Caco-2 (cell line): ENCODE measurements at regions not wholly inside any gene's neighbourhood (a gene's known extent, or its start where the extent isn't known, plus 50 kb on each side); places are given as distances from the start of the nearest gene placed in this dataset.

Experiments
- BruUV-seq: library from RNA; stranded (reverse); fragments of 400-500 nt; replicated peaks from 2 replicates; lab custom pipeline; 2021; lab: Mats Ljungman, UMichigan
- CTCF ChIA-PET: fragments of 300-600 bp; sonication (Branson Sonifier 250); formaldehyde crosslinking; loops from one replicate; lab custom pipeline; 2022; ENCODE audit warnings: antibody characterized with exemption; lab: Charles Lee
- POLR2A ChIA-PET: fragments of 300-600 bp; sonication (Branson Sonifier 250); formaldehyde crosslinking; loops from one replicate; lab custom pipeline; 2022; ENCODE audit warnings: antibody characterized with exemption; lab: Charles Lee
- DNase-seq, 2 experiments: peaks; one replicate each; pipeline versions ENCODE4 v3.0.0 to v3.0.0-alpha.2; 2020 to 2022
- H3K27me3 ChIP-seq: replicated peaks from 2 replicates; pipeline ENCODE4 v1.6.0; 2011; ENCODE audit warnings: low read length; ENCODE audit not compliant: control insufficient read depth, insufficient read depth
- H3K36me3 ChIP-seq: 2 replicates; pipeline ENCODE4 v1.5.1; 2011; ENCODE audit warnings: low read length; ENCODE audit not compliant: control insufficient read depth, insufficient read depth
- H3K4me1 ChIP-seq: fragments of 250-450 bp; sonication (Bioruptor Pico); 2 replicates; pipeline ENCODE4 v1.5.1; 2020; ENCODE audit warnings: mild to moderate bottlenecking
- H3K4me3 ChIP-seq: 2 replicates; pipeline ENCODE4 v1.5.1; 2011; ENCODE audit warnings: low read depth, mild to moderate bottlenecking, control low read depth, low read length
- H3K9me3 ChIP-seq: fragments of 250-450 bp; sonication (Bioruptor Pico); 2 replicates; pipeline ENCODE4 v1.5.1; 2020; ENCODE audit warnings: mild to moderate bottlenecking, moderate library complexity
- H3K27ac Mint-ChIP-seq: one replicate; pipeline ENCODE4 v1.8.0; 2022; ENCODE audit warnings: mixed read lengths; ENCODE audit not compliant: unreplicated experiment
- H3K27me3 Mint-ChIP-seq: one replicate; pipeline ENCODE4 v1.8.0; 2022; ENCODE audit warnings: mixed read lengths; ENCODE audit not compliant: insufficient read depth, unreplicated experiment
- H3K36me3 Mint-ChIP-seq: one replicate; pipeline ENCODE4 v1.8.0; 2022; ENCODE audit warnings: mild to moderate bottlenecking, mixed read lengths; ENCODE audit not compliant: insufficient read depth, unreplicated experiment
- H3K4me1 Mint-ChIP-seq: one replicate; pipeline ENCODE4 v1.8.0; 2022; ENCODE audit warnings: low read depth, mixed read lengths; ENCODE audit not compliant: unreplicated experiment
- H3K4me3 Mint-ChIP-seq: one replicate; pipeline ENCODE4 v1.8.0; 2022; ENCODE audit warnings: mild to moderate bottlenecking, moderate library complexity, mixed read lengths; ENCODE audit not compliant: unreplicated experiment
- H3K9me3 Mint-ChIP-seq: one replicate; pipeline ENCODE4 v1.8.0; 2022; ENCODE audit warnings: mixed read lengths; ENCODE audit not compliant: unreplicated experiment
- CTCF ChIP-seq, 2 experiments: fragments of 200-600 bp in 1 of 2; IDR thresholded peaks; 1 replicate in 1 of 2; 2 replicates in 1 of 2; pipeline versions ENCODE4 v1.5.1 to v1.8.0; 2011 to 2022; ENCODE audit warnings: antibody characterized with exemption in 1 of 2, control low read depth in 1 of 2, inconsistent platforms in 1 of 2, low read depth in 1 of 2, low read length in 1 of 2, mild to moderate bottlenecking in 1 of 2, moderate library complexity in 1 of 2; ENCODE audit not compliant: insufficient read depth in 1 of 2, severe bottlenecking in 1 of 2, unreplicated experiment in 1 of 2
- intact Hi-C: fragments of 100-400 bp; cut with micrococcal nuclease; formaldehyde crosslinking; loops from one replicate; pipeline ENCODE4 v1.10.0; 2022; ENCODE audit not compliant: unreplicated experiment

DNA sequence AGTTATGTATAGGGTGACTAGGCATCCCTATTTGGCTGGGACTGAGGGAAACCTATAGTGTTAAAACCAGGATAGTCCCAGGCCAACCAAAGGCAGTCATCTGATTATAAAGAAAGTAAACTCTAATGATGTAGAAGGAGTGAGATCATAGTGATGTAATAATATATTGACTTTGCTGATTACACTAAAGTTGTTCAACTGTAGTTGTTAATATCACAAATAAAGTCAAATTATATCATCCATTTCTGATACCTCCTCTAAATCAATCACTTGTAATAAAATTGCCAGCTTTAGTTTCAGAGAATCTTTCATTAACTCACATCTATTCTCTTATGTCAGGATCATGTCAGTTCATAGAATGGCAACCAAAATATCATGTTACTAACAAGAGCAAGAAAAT lies 98.6 kb downstream of the FOXB1 start:
- POLR2A ChIA-PET = no interaction called here
- Mint-ChIP-seq H3K27ac (no peak overlapping the region), H3K9me3 (no peaks in the 10 kb centered on the region), H3K4me3 (no peak overlapping the region), H3K27me3 (peaks cover 6% of the 10 kb centered on the region), H3K4me1 (no peaks in the 10 kb centered on the region), H3K36me3 (no peaks in the 10 kb centered on the region)
- H3K36me3 ChIP-seq = no peaks in the 10 kb centered on the region
- TF ChIP-seq CTCF (IDR thresholded peaks at IDR 0.05; ENCODE audit: insufficient read depth in 1 of 2, low read depth in 1 of 2, low read length in 1 of 2, severe bottlenecking in 1 of 2, unreplicated experiment in 1 of 2) = no peak
- BruUV-seq = no TSS peak
- no peak for DNase-seq
- intact Hi-C loops = no loop called here
- H3K9me3 ChIP-seq = no peaks in the 10 kb centered on the region
- CTCF ChIA-PET = no interaction called here
- H3K27me3 ChIP-seq = no peaks in the 10 kb centered on the region
- H3K4me3 ChIP-seq = no peak overlapping the region
- 0 out of 2 replicates have a peak, but pooled peaks cover 4% of the 10 kb centered on the region for H3K4me1 ChIP-seq

GRCh38 chr15:60110909-60111308 lies 106.8 kb downstream of the FOXB1 start:
- Mint-ChIP-seq H3K27me3 (peaks cover 13% of the 10 kb centered on the region), H3K4me3 (no peak overlapping the region), H3K9me3 (no peaks in the 10 kb centered on the region), H3K27ac (no peak overlapping the region), H3K36me3 (peaks cover 6% of the 10 kb centered on the region), H3K4me1 (peaks cover 6% of the 10 kb centered on the region)
- CTCF ChIA-PET = no interaction called here
- no TSS peak for BruUV-seq
- DNase-seq = no peak
- TF ChIP-seq CTCF (IDR thresholded peaks at IDR 0.05; ENCODE audit: insufficient read depth in 1 of 2, low read depth in 1 of 2, low read length in 1 of 2, severe bottlenecking in 1 of 2, unreplicated experiment in 1 of 2) = no peak
- no peaks in the 10 kb centered on the region for H3K4me1 ChIP-seq
- intact Hi-C loops = no loop called here
- POLR2A ChIA-PET = no interaction called here
- no peaks in the 10 kb centered on the region for H3K9me3 ChIP-seq
- H3K4me3 ChIP-seq = no peak overlapping the region
- no peaks in the 10 kb centered on the region for H3K27me3 ChIP-seq
- no peaks in the 10 kb centered on the region for H3K36me3 ChIP-seq

- Histone ChIP-seq H3K4me1 (no peaks in the 10 kb centered on the region), H3K9me3 (no peaks in the 10 kb centered on the region), H3K36me3 (no peaks in the 10 kb centered on the region), H3K27me3 (no peaks in the 10 kb centered on the region; the same call in 1 of the 2 replicates), H3K4me3 (no peak overlapping the region)
- no peak for DNase-seq
- no peak for TF ChIP-seq CTCF (IDR thresholded peaks at IDR 0.05; ENCODE audit: insufficient read depth in 1 of 2, low read depth in 1 of 2, low read length in 1 of 2, severe bottlenecking in 1 of 2, unreplicated experiment in 1 of 2)
- no peaks in the 10 kb centered on the region for H3K36me3 Mint-ChIP-seq
- H3K27me3 Mint-ChIP-seq = peaks cover 14% of the 10 kb centered on the region
- ChIA-PET CTCF (no interaction called here), POLR2A (no interaction called here)
- intact Hi-C loops = no loop called here
- H3K27ac Mint-ChIP-seq = no peak overlapping the region
- BruUV-seq = no TSS peak
- H3K4me3 Mint-ChIP-seq = no peak overlapping the region
- H3K9me3 Mint-ChIP-seq = no peaks in the 10 kb centered on the region
- peaks cover 8% of the 10 kb centered on the region for H3K4me1 Mint-ChIP-seq
Measured at GRCh38 chr15:60115579-60116380, 111.7 kb downstream of the FOXB1 start.
